ENCODE measurements at regions not wholly inside any gene's neighbourhood (a gene's known extent, or its start where the extent isn't known, plus 50 kb on each side); places are given as distances from the start of the nearest gene placed in this dataset.

DNA sequence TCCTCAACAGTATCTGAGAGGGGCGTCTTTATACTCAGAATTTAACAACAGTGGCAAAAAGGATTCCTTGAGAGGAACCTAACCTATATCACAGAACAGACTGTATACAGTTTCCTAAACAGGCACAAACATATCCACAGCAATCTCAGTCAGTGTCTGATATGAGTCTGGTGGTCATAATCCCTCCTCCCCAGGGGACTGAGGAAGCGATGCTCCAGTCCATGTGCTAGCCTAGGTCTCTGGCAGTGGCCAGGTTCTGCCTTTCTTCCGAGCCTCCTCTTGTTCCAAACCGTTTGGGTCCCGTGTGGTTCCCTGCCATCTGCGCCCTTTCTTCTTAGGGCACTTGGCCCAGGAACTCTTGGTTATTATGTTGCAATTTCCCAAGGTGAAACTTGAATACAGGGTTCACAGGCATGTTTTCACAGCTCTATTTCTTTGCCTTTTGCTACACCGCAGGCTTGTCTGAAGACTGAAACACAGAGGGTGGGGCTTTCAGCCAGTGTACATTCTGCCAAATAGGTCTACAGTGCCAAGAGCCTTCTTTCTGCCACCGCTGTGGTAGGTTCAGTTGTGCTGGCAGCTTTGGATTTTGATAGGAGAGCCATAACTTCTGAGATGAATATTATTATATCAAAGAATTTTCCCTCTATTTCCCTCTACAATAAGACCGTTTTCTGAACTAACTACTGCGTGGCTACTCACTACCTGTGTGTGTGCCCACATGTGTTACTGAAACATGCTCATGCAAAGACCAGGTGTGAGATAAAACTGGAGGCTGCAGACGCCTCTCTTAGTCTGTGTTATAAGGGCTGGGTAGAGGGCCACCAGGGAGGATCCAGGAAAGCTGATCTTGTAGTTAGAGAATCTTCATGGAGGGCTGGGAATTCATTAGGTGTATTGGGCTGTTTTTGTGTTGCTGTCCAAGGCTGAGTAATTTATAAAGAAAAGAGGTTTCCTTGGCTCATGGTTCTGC, 75.0 kb upstream of the HAAO start:
- Histone ChIP-seq H3F3A (ENCODE audit: low read depth) (no peaks in the 10 kb centered on the region), H3K9me3 (ENCODE audit: insufficient read depth, low read depth, low read length) (no peaks in the 10 kb centered on the region; the same call in 1 of the 2 replicates), H3K4me1 (ENCODE audit: insufficient read depth, low read length, poor library complexity, severe bottlenecking) (no peaks in the 10 kb centered on the region), H3K9me2 (replicated peaks; ENCODE audit: low read depth, low read length) (no peaks in the 10 kb centered on the region), H3K36me3 (ENCODE audit: insufficient read depth, low read length) (no peaks in the 10 kb centered on the region), H3K4me3 (ENCODE audit: low read length, poor library complexity, severe bottlenecking) (no peak overlapping the region), H4K20me1 (ENCODE audit: insufficient read depth, low read length, poor library complexity, severe bottlenecking) (no peaks in the 10 kb centered on the region), H3K27me3 (ENCODE audit: insufficient read depth, low read length, poor library complexity, severe bottlenecking) (no peaks in the 10 kb centered on the region), H3K4me2 (ENCODE audit: low read depth, low read length, poor library complexity, severe bottlenecking) (no peak overlapping the region), H3K9ac (ENCODE audit: low read depth, low read length, poor library complexity, severe bottlenecking) (no peak overlapping the region), H3K79me2 (ENCODE audit: insufficient read depth, low read length) (no peaks in the 10 kb centered on the region), H2AFZ (ENCODE audit: low read length) (no peak overlapping the region)
- no peak for TF ChIP-seq EZH2phosphoT487 (IDR thresholded peaks at IDR 0.05; ENCODE audit: borderline replicate concordance)
- TF ChIP-seq, protein P1, sequence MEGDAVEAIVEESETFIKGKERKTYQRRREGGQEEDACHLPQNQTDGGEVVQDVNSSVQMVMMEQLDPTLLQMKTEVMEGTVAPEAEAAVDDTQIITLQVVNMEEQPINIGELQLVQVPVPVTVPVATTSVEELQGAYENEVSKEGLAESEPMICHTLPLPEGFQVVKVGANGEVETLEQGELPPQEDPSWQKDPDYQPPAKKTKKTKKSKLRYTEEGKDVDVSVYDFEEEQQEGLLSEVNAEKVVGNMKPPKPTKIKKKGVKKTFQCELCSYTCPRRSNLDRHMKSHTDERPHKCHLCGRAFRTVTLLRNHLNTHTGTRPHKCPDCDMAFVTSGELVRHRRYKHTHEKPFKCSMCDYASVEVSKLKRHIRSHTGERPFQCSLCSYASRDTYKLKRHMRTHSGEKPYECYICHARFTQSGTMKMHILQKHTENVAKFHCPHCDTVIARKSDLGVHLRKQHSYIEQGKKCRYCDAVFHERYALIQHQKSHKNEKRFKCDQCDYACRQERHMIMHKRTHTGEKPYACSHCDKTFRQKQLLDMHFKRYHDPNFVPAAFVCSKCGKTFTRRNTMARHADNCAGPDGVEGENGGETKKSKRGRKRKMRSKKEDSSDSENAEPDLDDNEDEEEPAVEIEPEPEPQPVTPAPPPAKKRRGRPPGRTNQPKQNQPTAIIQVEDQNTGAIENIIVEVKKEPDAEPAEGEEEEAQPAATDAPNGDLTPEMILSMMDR (conservative IDR thresholded peaks at IDR 0.05; ENCODE audit: low read length) = no peak

DNA sequence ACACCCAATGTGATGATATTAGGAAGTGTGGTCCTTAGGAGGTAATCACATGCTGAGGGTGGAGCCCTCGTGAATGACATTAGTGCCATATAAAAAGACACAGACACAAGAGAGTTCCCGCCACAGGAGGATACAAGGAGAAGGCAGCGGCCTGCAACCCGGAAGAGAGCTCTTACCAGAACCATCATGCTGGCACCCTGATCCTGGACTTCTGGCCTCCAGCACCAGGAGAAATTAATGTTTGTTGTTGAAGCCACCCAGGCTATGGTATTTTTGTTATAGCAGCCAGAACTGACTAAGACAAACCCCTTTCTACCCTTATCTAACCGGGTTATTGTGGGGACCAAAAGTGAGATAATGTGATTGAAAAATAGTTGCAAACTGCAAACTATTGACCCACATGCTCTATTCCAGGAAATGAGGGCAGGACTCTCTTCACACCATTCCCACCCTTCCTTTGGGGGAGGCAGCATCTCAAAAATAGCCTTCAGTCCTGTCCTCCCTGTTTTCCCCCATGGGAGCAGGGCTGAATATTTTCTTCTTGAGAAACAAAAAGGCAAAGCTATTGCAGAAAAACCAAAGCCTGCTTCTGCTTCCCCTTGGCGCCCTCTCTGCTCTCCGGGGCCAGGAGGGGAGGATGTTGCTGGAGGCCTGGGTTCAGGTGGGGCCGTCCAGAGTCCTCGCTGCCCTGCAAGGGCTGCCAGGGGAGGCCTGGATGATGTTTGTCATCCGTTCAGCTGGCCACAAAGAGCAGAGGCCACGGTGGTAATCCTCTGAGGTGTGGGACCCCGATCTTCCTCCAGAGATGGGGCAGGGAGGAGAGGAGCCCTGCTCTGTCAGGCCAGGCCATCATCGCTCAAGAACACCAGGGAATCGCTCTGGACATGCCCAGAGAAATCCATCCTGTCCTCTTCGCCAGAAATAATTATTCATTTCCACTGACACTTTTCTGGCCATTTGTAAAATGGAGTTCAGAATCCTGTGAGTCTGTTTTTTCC, 73.8 kb upstream of the HAAO start:
- Histone ChIP-seq H4K20me1 (ENCODE audit: insufficient read depth, low read length, poor library complexity, severe bottlenecking) (no peaks in the 10 kb centered on the region), H2AFZ (ENCODE audit: low read length) (no peak overlapping the region), H3K79me2 (ENCODE audit: insufficient read depth, low read length) (no peaks in the 10 kb centered on the region), H3K4me2 (ENCODE audit: low read depth, low read length, poor library complexity, severe bottlenecking) (no peak overlapping the region), H3K36me3 (ENCODE audit: insufficient read depth, low read length) (no peaks in the 10 kb centered on the region), H3K27me3 (ENCODE audit: insufficient read depth, low read length, poor library complexity, severe bottlenecking) (no peaks in the 10 kb centered on the region), H3K9ac (ENCODE audit: low read depth, low read length, poor library complexity, severe bottlenecking) (no peak overlapping the region), H3K4me3 (ENCODE audit: low read length, poor library complexity, severe bottlenecking) (no peak overlapping the region), H3K9me3 (ENCODE audit: insufficient read depth, low read depth, low read length) (no peaks in the 10 kb centered on the region; the same call in 1 of the 2 replicates), H3K4me1 (ENCODE audit: insufficient read depth, low read length, poor library complexity, severe bottlenecking) (no peaks in the 10 kb centered on the region), H3F3A (ENCODE audit: low read depth) (no peaks in the 10 kb centered on the region), H3K9me2 (replicated peaks; ENCODE audit: low read depth, low read length) (no peaks in the 10 kb centered on the region)
- TF ChIP-seq EZH2phosphoT487 (IDR thresholded peaks at IDR 0.05; ENCODE audit: borderline replicate concordance) = no peak
- TF ChIP-seq, protein P1 (conservative IDR thresholded peaks at IDR 0.05; ENCODE audit: low read length) = no peak

DNA sequence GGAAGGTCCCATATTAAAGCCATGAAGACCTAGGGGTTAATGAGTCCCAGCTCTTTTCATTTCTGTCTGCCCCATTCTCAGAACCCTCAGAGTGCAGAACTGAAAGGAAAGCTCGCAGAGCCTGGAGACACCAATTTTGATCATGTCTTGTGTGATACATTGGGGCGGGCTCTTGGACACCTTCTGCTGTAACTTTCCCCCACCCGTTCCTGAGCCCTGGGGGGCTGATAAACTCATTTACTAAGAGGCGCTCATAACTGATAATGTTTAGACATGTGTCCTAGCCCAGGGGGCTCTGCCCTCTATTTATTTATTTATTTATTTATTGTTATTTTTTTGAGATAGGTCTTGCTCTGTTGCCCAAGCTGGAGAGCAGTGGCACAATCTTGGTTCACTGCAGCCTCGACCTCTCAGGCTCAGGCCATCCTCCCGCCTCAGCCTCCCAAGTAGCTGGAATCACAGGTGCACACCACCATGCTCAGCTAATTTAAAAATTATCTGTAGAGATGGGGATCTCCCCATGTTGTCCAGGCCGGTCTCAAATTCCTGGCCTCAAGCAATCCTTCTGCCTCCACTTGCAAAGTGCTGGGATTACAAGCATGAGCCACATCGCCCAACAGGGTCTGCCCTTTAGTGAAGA, 72.4 kb upstream of the HAAO start:
- H3K4me2 ChIP-seq (ENCODE audit: low read depth, low read length, poor library complexity, severe bottlenecking) = no peak overlapping the region
- H3K9ac ChIP-seq (ENCODE audit: low read depth, low read length, poor library complexity, severe bottlenecking) = no peak overlapping the region
- H3K36me3 ChIP-seq (ENCODE audit: insufficient read depth, low read length) = no peaks in the 10 kb centered on the region
- no peaks in the 10 kb centered on the region for H3K79me2 ChIP-seq (ENCODE audit: insufficient read depth, low read length)
- H3K27me3 ChIP-seq (ENCODE audit: insufficient read depth, low read length, poor library complexity, severe bottlenecking) = no peaks in the 10 kb centered on the region
- no peaks in the 10 kb centered on the region for H3K4me1 ChIP-seq (ENCODE audit: insufficient read depth, low read length, poor library complexity, severe bottlenecking)
- H3F3A ChIP-seq (ENCODE audit: low read depth) = no peaks in the 10 kb centered on the region
- H3K9me2 ChIP-seq (replicated peaks; ENCODE audit: low read depth, low read length) = no peaks in the 10 kb centered on the region
- no peak for TF ChIP-seq EZH2phosphoT487 (IDR thresholded peaks at IDR 0.05; ENCODE audit: borderline replicate concordance)
- TF ChIP-seq, protein P1 (conservative IDR thresholded peaks at IDR 0.05; ENCODE audit: low read length) = no peak
- H3K4me3 ChIP-seq (ENCODE audit: low read length, poor library complexity, severe bottlenecking) = no peak overlapping the region
- no peak overlapping the region for H2AFZ ChIP-seq (ENCODE audit: low read length)
- H3K9me3 ChIP-seq (ENCODE audit: insufficient read depth, low read depth, low read length) = no peaks in the 10 kb centered on the region; the same call in 1 of the 2 replicates
- no peaks in the 10 kb centered on the region for H4K20me1 ChIP-seq (ENCODE audit: insufficient read depth, low read length, poor library complexity, severe bottlenecking)

Measured in Loucy (cell line).